GM12892 (cell line): ENCODE measurements at regions not wholly inside any gene's neighbourhood (a gene's known extent, or its start where the extent isn't known, plus 50 kb on each side); places are given as distances from the start of the nearest gene placed in this dataset.

Experiments used
- DNase-seq: peaks from one replicate; pipeline ENCODE4 v3.0.0; 2011; ENCODE audit not compliant: insufficient read length
- FAIRE-seq: peaks from 2 replicates; lab custom pipeline; 2011; peaks lifted over from hg19 to GRCh38; lab: Jason Lieb, UNC
- POLR2A ChIP-seq: IDR thresholded peaks from 2 replicates; pipeline ENCODE4 v1.6.1; 2011; ENCODE audit warnings: low read depth, low read length, control low read depth
- POLR2AphosphoS5 ChIP-seq: IDR thresholded peaks from 2 replicates; pipeline ENCODE4 v1.6.1; 2011; ENCODE audit warnings: low read depth, low read length, control low read depth
- TAF1 ChIP-seq: IDR thresholded peaks from 2 replicates; pipeline ENCODE4 v1.6.1; 2011; ENCODE audit warnings: low read depth, mild to moderate bottlenecking, control low read depth, low read length, borderline replicate concordance

DNA sequence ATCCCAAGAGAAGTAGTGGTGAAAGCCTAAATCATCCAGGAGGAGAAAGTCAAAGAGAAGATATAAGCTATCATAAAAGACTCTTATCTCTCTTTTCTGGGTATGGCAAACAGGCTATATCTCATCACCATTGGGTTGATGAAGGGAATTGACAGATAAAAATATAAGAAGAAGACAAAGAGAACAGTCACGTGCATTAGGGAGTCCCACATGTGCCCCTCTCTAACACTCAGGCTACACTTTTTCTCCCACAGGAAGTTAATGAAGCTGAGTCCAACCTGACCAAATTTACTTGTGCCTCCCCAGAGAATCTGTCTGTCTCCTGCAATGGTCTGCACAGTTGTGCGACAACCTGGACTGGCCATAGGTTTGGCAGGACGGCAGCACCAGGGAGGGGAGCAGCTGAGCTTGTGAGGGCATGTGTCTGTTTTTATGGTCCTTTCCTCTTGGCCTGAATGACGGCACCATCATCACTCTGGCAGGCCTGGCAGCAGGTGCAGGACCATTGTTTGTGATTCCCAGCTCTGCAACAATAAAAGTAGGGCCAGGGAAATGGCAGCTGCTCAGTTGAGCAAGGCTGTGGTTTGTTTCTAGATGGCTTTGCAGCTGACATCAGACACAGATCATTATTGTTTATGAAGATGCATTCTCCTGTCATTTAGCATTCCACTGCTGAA is 144.5 kb upstream of the MCHR2 start:
- TF ChIP-seq TAF1 (no peak), POLR2AphosphoS5 (no peak), POLR2A (no peak)
- no peak for FAIRE-seq
- no peak for DNase-seq

DNA sequence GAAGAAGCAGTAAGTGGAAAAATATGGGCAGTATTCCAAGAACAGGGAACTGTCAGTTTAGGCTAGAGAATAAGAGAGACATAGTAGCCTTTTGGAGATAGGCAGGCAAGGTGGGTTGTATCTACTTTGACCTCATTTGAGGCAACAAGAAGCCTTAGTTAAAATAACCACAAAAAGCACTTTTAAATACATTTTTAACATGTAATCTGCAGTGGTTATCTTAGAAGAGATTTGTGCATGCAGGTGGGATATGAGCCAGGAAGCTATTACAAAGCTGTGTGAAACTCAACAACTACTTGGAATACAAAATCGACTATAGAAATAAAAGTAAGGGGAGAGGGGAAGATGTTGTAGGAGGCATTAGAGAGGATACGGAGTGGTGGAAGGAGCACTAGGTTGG is 143.7 kb upstream of the MCHR2 start:
- FAIRE-seq (no peak), DNase-seq (no peak)
- TF ChIP-seq POLR2AphosphoS5, result no peak
- no peak for TF ChIP-seq POLR2A
- TF ChIP-seq TAF1, result no peak

DNA sequence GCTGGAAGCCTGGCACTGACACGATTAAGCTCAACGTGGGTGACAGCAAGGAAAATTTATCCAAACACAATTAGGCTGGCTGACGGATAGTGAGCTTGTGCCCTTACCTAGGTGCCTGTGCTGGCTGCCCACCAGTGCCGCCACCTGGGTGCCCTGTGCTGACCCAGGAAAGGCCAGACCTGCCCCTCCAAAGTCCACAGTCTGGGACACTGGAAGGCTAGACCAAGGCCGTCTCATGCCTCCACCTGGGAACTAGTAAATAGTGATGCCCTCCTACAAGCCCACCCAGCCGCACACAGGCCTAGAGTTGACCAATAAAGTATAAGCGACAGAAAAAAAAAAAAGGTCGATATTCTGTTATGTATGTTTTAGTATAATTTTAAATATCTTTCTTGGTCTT is 142.6 kb upstream of the MCHR2 start:
- DNase-seq, result no peak
- TF ChIP-seq TAF1 (no peak), POLR2AphosphoS5 (no peak), POLR2A (no peak)
- FAIRE-seq, result no peak

DNA sequence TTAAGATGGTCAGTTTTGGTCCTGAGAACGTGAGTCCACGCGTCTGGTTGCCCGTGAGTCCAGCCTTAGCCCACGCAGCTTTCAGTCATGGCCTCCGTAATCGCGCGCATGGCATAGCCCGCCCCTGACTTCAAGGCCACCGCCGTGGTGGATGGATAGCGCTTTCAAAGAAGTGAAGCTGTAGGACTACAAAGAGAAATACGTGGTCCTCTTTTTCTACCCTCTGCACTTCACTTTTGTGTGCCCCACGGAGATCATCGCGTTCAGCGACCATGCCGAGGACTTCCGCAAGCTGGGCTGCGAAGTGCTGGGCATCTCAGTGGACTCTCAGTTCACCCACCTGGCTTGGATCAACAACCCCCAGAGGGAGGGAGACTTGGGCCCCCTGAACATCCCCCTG is 142.0 kb upstream of the MCHR2 start:
- DNase-seq, result no peak
- no peak for TF ChIP-seq POLR2AphosphoS5
- no peak for TF ChIP-seq TAF1
- TF ChIP-seq POLR2A, result no peak
- no peak for FAIRE-seq

DNA sequence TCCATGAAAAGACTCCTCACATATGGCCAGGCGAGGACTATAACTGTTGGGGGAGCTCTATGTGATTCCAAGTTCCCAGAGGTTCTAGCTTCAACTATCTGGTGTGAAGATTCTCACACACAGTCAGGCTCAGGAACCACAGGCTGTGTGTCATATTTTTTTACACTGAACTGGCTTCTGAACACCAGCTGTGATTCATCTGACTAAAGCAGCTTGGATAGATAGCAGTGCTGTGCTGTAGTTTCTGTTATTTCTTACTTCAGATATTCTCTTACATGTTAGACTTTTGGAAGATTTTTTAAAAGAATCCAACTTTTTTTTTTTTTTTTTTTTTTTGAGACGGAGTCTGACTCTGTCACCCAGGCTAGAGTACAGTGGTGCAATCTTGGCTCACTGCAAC is 140.7 kb upstream of the MCHR2 start:
- TF ChIP-seq TAF1, result no peak
- TF ChIP-seq POLR2AphosphoS5, result no peak
- no peak for TF ChIP-seq POLR2A
- DNase-seq (no peak), FAIRE-seq (no peak)

DNA sequence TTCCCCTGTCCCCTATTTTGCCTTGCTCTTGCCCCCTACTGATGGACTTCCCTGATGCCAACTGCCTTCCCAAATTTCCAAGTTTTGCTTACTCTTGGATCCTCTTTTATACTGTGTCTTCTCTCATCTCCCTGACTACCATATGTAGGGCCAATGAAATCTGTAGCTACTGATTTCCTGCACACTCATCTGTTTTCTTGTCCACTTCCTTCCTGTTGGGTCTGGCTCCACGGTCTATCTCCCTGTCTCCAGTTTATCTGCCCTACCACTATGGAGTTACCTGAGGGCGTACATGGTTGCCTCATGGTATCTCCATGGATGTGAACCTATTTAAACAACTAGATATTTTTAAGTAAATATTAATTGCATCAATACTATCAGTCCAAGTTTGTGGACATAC is 140.3 kb upstream of the MCHR2 start:
- DNase-seq (no peak), FAIRE-seq (no peak)
- TF ChIP-seq POLR2A (no peak), POLR2AphosphoS5 (no peak), TAF1 (no peak)

DNA sequence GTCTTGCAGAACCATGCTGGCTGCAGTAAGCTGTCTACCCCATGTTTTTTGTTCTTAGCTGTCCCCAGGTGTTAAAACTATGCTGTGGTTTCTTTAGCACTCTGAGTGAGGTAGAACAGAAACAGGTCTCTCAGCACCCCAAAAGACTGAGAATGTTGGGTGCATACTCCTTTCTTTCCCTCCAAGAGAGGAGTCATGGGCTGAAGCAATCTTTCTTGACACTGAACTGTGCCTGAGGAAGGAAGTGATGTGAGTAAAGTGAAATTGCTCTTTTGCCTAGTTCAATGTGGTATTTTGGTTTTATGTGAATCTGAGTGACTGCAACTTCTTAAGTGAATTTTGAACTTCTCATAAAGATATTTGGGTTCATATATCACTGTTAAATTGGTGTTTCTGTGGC is 138.0 kb upstream of the MCHR2 start:
- TF ChIP-seq TAF1, result no peak
- no peak for TF ChIP-seq POLR2A
- TF ChIP-seq POLR2AphosphoS5, result no peak
- DNase-seq, result no peak
- FAIRE-seq, result no peak

DNA sequence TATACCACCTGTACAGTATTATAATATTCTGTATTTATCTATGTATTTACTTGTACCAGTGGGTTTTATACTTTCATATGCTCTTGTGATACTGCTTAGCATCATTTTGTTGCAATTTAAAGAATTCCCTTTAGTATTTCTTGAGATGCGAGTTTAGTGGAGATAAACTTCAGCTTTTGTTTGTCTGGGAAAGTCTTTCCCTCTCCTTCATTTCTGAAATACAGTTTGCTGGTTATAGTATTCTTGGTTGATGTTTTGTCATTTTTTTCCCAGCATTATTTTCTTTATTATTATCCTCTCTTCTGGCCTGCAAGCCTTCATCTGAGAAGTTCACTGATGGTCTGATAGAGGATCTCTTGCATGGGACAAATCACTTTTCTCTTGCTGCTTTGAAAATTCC is 136.6 kb upstream of the MCHR2 start:
- no peak for TF ChIP-seq TAF1
- TF ChIP-seq POLR2AphosphoS5, result no peak
- TF ChIP-seq POLR2A, result no peak
- FAIRE-seq (no peak), DNase-seq (no peak)

DNA sequence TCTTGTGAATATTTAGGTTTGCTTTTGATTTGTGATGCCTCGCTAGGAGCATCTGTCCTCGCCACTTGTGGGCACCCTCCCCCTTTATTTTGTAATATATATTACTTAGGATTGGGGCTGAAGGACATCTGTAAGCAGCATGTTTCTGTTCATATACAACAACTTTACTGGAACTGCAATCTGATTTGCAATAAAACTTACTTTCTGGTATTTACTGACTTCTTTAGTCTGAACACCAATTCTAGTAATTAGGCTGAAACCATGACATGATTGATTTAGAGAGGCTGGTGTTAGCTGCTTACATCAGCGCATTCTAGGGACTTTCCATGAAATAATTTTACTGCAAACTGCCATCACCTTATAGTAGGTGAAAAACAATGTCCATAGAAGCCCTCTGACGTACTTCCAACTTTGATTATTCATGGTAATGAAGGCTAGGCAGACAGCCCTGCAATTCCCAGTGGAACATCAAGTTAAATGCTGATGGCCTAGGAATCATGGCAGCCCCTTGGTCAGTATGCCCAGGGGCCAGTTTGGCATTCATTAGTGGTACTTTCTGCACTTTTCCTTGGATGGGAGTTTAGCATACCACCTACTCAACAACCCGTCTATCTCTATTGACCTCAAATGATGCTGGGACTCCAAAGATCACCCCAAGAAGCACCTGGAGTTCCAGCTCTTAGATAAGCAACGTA is 132.9 kb upstream of the MCHR2 start:
- no peak for DNase-seq
- no peak for TF ChIP-seq POLR2AphosphoS5
- TF ChIP-seq TAF1, result no peak
- no peak for TF ChIP-seq POLR2A
- FAIRE-seq, result no peak

DNA sequence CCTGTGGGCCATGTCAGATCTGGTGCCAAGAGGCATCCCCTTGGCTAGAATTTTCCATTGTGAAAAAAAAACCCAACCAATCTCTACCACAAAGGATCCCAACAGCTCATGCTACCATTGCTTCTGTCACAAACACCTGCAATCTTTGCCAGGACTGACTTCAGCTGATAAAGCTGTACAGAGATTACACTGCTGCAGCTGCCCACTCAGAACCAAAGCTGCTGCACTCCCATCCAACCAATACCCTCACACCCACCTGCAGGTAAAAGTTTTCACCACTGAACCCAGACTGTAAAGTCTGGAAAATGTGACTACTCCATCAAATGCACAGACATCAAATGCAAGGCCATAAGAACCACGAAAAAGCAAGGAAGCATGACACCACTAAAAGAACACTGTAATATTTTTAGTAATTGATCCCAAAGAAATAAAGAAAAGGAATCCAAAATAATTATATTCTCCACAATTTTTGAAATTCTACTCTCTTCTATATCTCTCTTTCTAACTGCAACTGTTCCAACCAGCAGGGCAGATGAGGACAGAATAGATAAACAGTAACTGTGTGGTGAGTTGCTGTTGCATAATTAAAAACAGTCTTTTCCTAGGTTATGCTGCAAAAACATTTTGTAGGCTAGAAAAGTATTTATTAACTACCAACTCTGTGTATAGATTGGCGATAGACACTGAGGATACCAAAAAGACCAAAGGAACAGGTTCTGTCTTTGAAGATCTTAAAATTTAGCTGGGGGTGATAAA is 128.0 kb upstream of the MCHR2 start:
- TF ChIP-seq TAF1 (no peak), POLR2AphosphoS5 (no peak), POLR2A (no peak)
- DNase-seq (no peak), FAIRE-seq (no peak)

DNA sequence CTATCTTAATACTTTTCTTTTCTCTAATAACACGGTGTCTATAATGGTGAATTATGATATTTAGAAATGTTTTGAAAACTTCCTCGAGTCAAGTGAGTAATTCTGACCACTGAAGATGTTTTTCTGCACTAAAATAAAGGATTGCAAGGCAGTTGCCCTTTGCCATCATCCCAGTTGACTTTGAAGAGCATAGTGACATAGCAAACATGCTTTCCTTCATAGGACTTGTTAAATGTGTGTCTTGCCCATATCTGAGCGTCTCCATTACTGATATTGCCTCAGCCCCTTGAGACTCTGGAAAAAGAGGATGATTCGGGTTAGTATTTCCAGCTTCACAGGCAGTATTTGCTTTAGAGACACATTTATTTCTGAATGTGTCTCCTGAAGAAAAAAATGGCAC is 125.2 kb upstream of the MCHR2 start:
- TF ChIP-seq TAF1, result no peak
- TF ChIP-seq POLR2AphosphoS5, result no peak
- TF ChIP-seq POLR2A, result no peak
- no peak for FAIRE-seq

DNA sequence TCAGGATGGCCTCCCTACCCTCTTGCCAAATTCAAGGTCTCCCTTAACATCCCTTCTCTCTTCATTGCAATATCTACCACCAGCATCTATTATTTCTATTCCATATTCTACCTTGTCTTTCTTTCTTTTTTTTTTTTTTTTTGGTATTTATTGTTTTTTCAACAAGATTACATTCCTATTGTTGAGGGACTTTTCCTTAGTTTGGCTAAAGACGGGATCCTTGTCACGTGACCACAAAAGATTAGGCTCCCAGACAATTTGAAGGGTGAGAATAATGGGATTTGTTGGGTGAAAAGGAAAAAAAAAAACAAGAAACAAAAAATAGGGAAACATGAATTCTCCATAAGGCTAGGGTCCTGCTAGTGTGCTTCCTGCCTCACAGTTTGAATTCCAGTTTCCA is 124.3 kb upstream of the MCHR2 start:
- FAIRE-seq (no peak), DNase-seq (no peak)
- TF ChIP-seq POLR2AphosphoS5 (no peak), TAF1 (no peak), POLR2A (no peak)

More for the DNA sequence above, 125.2 kb upstream of the MCHR2 start:
- no peak for DNase-seq
